ENCODE measurements at regions not wholly inside any gene's neighbourhood (a gene's known extent, or its start where the extent isn't known, plus 50 kb on each side); places are given as distances from the start of the nearest gene placed in this dataset.
"Not testable (repeated sequence)": the region's sequence is repeated elsewhere in the genome, so short reads cannot be mapped to it uniquely, and the experiment has no call there.

DNA sequence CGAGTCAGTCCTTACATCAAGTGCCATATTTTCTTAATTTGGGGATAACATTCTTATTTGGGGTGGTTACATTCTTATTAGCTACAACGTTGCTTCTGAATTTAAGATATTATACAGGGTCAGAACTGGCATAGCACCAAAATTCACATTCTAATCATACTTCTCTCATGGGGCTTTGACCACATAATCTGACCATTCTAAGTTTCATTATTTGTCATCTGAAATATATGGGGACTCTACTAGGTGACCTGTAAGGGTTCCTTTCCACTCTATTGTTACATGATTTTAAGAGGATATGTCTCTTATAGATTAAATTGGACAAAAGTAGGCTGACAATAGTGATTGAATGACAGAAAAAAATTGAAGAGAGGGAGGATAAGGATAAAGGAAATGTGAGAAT is 536.5 kb downstream of the KCTD12 start:
- no peak for DNase-seq (ENCODE audit: low spot score)

DNA sequence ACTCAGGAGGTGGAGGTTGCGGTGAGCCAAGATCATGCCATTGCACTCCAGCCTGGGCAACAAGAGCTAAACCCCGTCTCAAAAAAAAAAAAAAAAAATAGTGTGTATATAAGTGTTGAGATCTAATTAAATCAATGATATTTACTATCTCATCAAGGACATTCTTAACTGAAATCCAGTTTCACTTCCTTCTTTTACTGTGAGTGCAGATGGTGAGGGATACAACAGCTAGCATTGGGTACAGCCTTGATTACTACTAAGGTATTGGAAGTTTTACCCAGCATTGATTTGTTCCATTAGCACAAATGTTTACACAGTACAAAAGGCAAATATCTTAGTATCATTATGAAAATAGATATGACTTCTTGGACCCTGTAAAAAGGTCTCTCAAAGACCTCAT is 546.6 kb downstream of the KCTD12 start:
- DNase-seq (ENCODE audit: low spot score), result no peak

DNA sequence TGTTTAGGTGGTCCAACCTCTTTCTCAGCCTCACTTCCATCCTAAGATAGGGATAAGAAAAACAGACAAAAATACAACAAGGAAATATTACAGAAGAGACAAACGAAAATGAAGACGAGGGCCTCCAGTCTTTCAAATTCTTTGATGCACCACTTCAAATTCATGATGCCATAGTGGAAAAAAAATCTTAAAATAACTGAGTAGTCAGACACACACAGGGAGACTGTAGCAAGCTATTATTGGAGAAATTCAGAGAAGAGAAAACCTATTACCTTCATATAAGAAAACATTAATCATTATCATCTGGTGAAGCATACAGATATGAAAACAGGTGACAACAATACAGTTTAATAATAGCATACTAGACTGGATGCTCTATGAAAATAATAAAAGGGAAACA is 548.2 kb downstream of the KCTD12 start:
- no peak for DNase-seq (ENCODE audit: low spot score)

DNA sequence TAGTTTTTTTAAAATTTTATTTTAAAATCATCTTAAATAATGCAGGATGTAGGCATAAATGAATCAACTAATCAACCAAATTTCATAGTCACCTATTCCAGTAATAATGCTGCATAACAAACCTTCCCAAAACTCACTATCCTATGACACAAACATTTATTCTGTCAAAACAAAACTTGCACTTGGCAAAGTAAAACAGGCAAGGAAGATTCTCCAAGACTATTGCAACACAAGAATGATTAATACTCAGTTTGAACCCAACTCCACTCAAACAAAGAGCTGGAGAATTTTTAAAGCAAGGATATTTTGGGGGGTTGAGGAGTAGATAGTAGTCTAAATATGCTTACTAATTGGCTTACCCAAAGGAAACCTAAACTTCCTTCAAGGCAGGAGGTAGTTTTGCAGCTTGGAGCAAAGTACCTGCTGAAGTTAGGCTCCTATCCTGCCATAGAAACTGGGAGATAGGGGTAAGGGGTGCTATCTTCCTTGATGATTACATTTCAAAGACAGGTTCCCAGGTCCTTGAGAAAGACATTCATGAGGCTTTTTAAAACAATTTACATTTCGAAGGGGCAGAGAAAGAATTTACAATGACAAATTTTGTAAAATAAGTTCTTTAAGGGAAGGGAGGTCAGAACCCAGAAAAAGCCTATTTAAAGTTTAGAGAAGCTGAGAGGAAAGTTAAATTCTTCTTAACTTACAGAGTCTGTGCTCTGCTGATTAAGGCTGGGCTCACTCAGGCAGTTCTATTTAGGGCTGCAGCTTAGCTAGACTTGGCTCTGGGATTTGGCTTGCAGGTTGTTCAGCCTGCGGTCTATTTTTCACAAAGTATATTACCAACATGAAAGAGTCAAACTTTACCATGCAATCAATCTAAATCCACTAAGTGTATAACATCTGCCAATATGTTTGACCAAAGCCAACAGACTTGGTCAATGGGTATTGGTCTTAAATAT is 549.0 kb downstream of the KCTD12 start:
- DNase-seq (ENCODE audit: low spot score), result no peak

DNA sequence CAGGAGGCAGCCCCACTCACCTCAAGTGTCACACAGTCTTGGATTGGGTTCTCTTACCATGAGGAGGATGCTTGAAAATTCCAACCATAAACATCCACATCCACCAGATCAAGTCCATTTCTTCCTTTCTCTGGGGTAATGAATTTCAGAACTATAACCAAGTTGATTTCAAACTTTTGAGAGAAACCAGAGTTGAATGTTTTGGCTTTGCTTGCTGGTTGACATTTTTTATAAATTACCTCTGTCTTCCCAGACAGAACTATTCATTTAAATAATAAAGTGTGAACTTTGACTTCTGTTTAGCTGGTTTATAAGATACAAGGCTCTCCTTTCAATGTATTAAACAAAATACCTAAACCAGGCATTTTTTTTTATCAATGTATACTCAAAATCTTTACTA is 550.7 kb downstream of the KCTD12 start:
- DNase-seq (ENCODE audit: low spot score), result no peak

DNA sequence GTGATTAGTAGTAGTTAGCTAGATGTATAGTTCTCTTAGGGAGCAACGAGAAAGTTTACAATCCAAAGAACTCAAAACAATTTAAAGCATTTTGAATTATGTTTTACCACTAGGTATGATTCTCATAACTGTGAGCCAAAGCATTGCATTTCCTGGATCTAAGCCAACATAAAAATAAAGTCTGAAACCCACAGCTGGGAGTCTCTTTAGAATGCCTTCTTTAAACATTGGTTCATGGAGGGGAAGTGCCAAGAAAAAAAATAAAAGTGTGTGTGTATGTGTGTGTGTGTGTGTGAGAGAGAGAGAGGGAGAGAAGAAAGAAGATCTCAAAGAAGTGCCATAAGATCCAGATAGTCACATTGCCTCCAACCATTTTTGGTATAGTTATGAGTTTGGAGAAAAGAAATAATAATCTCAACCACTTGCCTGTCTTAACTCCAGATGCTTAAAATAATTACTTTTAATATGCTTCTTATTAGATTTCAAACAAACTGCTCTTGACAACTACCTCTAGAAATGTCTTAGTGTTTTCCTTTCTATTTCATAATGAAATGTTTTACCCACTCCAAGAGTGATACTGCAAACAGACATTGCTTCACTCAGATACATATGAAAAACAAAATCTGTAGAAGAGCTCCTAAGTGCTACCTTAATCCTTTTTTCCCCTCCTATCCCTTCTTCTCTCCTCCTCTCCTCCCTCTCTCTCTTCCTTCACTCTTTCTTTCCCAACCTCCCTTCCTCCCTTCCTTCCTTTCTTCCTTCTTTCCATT is 554.1 kb downstream of the KCTD12 start:
- DNase-seq (ENCODE audit: low spot score), result no peak

DNA sequence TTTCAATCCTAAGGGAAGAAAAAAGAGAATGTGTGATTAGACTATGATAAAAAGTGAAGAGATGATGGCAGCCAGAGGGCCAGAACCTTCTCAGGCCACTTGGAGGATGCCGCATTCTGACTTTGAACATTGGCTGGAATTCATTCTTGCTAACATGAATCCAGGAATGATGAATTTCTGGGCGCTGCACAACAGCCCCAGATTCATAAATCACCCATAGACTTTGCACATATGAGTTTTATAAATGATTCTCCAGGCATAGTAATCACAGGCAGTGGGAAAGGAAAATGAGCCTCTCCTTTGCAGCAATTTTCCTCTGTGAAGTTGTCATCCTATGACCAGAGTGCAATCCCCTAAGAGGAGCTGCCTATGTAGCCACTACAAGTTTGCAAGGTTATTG is 555.4 kb downstream of the KCTD12 start:
- DNase-seq (ENCODE audit: low spot score), result no peak

DNA sequence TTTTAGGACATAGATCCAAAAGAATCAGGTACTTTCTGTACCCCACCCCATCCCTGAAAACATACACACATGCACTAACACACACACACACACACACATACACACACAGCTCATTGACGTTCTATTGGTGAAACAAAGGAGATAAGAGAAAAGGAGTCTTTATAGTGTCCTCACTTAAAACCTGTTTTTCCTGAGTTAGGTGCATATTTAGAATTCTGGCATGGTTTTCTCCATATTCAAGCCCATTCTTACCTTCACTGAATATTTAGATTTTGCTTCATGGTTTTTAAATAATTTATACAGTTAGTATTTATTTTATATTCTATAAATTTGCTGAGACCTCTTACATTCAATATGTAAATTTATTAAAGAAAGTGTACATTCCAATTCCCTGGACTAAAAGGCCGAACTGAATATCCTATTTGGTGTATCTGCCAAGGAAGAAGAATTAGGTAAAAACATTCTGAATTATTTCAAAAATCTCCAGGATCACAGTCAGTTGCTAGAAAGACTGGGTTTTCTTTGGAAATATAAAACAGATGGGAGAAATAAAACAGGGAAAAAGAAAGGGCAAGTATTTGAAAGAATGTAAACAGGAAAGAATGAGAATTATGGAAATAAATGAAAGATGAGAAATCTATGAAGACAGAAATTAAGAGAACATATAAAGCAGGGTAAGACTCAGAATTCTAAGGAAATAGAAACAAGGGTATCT is 556.2 kb downstream of the KCTD12 start:
- DNase-seq (ENCODE audit: low spot score), result no peak

DNA sequence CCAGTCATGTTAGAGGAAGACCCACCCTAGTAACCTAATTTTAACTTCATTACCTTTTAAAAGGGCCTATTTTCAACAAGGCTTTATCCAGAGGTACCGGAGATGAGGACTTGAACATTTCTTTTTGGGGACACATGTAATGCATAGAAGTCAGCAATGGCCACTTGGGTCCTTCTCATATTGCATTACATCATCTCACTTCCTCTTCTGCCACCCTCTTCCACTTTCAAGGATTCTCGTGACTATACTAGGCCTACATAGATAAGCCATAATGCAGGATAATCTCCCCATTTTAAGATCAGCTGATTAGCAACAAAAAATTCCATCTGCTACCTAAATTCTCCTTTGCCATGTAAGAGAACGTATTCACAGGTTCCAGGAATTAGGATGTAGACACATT is 557.2 kb downstream of the KCTD12 start:
- no peak for DNase-seq (ENCODE audit: low spot score)

DNA sequence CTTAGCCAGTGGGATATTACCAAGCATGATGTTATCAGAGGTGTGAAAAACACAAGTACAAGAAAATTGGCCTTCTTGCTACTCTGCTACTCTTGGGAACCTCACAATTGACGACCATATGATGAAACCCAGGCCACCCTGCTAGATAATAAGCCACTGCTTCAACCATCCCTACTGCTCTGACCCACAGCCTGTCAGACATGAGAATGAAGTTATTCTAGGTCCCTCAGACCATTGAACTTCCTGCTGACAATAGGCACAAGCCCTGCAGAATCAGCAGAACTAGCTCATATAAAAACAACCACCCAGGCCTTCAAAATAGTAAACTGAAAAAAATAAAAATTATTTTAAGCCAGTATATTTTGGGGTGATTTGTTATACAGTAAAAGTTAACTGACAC is 559.9 kb downstream of the KCTD12 start:
- DNase-seq (ENCODE audit: low spot score), result no peak

DNA sequence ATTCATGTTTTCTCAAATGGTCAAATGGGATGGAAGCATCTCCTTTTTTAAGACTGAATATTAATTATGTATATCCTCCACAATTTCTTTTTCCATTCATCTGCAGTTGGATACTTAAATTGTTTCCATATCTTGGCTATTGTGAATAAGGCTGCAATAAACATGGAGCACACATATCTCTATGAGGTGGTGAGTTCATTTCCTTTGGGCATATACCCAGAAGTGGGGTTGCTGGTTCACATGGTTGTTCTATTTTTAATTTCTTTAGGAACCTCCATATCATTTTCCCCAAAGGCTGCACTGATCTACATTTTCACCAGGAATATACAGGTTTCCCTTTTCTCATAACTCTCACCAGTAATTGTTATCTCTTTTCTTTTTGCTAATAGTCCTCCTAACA is 566.3 kb downstream of the KCTD12 start:
- no peak for DNase-seq (ENCODE audit: low spot score)

DNA sequence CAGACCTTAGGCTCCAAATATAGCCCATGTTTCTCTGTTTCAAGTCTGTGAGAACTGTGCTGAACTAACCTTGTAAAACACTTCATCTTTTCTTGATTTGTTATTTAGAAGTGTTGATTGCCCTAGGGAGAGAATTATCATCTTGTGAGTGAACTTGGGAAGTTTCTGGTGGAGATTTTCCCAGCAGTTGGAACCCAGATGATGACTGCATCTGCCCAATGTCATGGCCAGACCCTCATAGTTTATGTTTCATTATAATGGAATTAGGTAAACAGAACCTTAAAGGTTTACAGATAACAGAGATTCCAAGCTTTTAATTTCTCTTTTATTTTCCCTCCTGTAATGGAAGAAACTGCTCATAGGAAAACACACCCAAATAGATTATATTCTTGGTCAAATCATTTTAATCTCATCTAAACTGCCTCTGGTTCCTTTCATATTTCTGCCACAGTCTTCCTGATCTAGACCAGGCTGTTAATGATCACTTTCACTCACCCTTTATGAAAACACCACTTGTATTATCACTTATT is 569.1 kb downstream of the KCTD12 start:
- DNase-seq (ENCODE audit: low spot score), result no peak

DNA sequence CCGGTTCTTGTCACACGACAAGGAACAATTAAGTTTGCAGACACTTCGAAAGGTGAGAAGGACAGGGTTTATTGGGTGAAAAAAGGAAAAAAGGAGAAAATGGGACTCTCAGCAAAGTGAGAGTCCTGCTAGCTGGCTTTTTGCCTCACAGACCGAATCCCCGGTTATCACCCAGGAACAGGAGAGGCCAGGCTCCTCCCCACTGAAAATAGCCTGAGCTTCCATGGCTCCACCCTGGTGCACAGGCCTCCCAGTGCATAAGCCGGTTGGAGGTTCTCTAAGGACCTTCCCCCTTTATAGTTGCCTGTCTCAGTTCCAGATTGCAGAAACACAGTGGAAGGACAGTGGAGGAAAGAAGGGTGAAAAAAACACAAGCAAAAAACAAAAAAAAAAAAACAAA is 571.7 kb downstream of the KCTD12 start:
- DNase-seq (ENCODE audit: low spot score), result no peak

DNA sequence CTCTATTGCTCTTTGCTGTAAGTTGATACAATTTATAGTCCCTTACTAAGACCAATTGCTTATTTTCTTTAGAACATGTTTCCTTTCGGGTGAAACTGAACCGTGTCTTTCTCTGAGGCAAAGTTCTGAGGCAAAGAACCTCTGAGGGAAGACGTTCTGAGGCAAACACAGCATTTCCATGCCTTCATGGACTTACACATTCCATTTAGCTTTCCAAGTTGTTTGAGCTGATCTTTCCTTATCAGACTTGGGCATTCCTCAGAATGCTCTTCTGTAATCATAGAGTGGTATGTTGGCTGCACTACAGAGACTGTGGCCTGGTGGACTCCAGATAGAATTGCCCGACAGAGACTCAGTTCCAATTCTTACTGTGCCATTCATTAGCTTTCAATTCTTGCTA is 579.1 kb downstream of the KCTD12 start:
- DNase-seq (ENCODE audit: low spot score), result no peak

DNA sequence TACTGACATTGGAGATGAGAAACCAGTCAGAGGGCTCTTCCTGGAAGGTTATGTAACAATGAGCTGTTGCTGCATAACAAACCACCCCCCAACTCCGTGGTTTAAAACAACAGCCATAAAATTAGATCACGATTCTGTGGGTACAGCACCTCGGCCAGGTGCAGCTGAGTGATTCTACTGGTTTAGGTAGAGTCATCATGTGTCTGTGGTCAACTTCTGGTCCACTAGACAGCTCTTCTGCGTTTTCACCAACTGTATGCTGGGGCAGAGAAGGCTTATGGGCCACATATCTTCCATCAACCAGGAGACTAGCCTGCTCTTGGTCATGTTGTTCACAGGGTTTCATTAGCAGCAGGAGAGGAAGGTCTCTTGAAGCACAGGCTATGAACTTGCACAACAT is 585.5 kb downstream of the KCTD12 start:
- no peak for DNase-seq (ENCODE audit: low spot score)

DNA sequence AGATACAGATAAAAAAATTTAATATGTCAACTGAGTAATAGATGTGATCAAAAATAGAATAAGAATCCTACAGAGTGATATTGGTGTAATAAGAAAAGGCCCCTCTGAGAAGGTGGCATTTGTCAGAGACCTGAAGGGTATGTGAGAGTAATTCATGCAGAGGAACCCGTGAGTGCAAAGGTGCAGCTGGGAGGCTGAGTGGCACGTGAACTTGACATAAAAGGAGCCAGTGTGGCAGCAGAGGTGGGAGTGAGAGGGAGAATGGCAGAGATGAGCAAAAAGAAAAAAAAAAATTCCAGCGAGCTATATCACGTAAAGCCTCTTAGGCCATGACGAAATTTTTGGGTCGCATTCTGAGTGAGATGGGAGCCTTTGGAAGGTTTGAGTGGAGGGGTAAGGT is 588.9 kb downstream of the KCTD12 start:
- no peak for DNase-seq (ENCODE audit: low spot score)

DNA sequence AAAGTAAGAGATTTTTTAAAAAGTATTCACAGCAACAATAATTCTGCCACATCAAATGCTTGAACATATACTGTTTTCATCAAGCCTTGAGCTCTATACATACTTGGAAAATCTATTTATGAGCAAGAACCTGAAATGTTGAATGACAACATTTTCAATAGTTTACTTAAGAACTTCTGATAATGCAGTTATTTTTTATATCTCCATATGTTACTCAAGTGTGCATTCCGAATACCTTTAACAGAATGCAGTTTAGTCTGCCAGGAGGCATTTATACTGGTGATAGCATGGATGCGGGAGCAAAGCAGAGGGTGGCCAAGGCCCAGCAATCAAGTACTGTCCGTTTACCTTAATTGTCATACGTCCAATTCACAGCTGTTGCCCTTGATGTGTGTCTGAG is 589.5 kb downstream of the KCTD12 start:
- no peak for DNase-seq (ENCODE audit: low spot score)

DNA sequence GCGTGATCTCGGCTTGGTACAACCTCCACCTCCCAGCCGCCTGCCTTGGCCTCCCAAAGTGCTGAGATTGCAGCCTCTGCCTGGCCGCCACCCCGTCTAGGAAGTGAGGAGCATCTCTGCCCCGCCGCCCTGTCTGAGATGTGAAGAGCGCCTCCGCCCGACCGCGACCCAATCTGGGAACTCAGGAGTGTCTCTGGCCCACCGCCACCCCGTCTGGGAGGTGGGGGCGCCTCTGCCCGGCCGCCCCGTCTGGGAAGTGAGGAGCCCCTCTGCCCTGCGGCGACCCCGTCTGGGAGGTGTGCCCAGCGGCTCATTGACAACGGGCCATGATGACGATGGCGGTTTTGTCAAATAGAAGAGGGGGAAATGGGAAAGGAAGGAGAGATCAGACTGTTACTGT is 591.2 kb downstream of the KCTD12 start:
- DNase-seq (ENCODE audit: low spot score), result not testable (repeated sequence)

DNA sequence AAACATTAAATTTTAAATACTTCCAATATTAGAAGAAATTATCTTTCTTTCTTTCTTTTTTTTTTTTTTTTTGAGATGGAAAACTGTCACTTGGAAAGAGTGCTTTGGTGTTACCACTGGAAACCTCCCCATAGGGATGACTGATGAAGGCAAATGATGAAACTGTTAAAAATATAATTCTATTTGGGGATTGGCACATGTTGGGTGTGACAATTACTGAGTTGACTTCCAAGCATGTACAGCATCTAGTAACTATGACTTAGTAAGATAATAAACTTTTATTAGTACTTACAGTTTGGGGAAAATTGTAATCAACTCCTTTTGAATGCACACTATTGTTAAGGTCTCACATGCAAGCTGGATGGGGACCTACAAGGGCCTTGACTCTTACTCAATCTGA is 592.5 kb downstream of the KCTD12 start:
- DNase-seq (ENCODE audit: low spot score), result no peak

DNA sequence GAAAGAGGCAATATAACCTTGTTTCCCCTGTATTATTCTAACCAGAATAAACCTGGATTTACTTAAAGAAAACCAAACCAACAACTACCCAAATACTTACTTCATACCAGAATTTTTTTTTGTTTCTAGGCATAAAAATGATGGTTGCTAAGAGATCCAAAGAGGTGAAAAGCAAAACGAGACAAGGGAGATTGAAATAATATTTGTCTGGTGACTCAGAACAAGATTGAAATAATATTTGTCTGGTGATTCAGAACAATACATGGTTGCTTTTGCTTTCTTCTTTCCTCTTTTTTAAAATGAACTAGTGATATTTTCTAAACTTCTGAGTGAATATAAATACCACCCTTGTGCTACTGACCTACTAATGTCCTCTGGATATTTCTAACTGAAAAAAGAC is 592.9 kb downstream of the KCTD12 start:
- DNase-seq (ENCODE audit: low spot score), result no peak

DNA sequence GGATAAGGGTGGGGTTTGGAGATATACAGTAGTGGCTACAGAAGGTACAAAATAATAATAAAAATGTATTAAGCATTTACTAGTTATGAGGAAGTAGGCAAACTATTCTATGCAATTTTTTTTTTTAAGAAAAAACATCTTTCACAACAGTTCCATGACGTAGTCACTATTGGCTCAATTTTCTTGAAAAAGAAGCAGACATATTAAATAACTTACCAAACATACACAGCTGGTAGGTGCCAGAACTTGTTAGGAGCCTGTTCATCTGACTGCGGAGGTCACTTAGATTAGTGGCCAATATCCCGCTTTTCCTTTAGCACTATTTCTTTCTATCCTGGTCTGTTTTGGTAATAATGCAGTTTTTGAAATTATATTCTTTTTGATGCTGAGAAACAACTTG is 593.5 kb downstream of the KCTD12 start:
- no peak for DNase-seq (ENCODE audit: low spot score)

DNA sequence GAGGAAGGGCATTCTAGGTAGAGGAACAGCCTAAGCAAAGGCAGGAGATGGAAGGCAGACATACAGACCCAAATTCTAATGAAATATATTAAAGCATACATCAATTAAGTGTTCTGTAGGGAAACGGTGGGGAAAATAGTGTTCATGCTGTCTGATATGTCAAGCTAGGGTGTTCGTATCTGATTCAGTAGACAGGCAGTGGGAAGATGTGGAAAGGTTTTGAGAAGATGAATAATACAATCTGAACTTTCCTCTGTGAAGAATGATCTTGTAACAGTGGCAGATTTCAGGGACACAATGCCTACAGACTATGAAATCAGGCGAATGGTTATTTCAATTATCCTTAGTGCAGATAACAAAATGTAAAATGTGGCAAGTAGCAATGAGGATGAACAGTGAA is 594.2 kb downstream of the KCTD12 start:
- no peak for DNase-seq (ENCODE audit: low spot score)
